GM19043 (cell line): ENCODE measurements at regions not wholly inside any gene's neighbourhood (a gene's known extent, or its start where the extent isn't known, plus 50 kb on each side); places are given as distances from the start of the nearest gene placed in this dataset.

Source experiments
- ATAC-seq: cut with Tn5 transposase; IDR thresholded peaks from one replicate; pipeline ENCODE4 v1.9.1; 2021; ENCODE audit warnings: low read depth; ENCODE audit not compliant: unreplicated experiment

GRCh38 chr6:26195924-26196845 lies 109.0 kb downstream of the HFE start:
- ATAC-seq, result no peak

DNA sequence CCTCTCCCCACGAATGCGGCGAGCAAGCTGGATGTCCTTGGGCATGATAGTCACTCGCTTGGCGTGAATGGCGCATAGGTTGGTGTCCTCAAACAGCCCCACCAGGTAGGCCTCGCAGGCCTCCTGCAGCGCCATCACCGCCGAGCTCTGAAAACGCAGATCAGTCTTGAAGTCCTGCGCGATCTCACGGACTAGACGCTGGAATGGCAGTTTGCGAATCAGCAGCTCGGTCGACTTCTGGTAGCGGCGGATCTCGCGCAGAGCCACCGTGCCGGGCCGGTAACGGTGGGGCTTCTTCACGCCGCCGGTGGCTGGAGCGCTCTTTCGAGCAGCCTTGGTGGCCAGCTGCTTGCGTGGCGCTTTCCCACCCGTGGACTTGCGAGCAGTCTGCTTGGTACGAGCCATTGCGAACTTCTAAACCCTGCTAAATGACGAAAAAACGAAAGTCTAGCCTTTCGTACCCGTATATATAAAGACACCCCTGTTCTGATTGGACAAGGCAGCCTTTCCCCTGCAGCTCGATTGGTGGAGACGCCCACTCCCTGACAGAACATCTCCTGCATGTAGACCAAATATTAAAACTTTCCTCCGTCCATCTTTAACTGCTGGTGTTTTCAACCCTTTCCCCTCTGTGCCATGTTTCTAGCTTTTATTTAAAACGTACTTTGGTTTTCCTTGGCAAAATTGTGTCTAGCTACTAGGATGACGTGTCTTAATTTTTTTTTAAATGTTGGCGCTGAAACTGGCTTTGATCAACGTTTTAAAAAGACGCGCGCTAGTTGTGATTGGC lies 109.8 kb downstream of the HFE start:
- peak; percentile 38 for ATAC-seq

- ATAC-seq, result no peak
Measured at GRCh38 chr6:26197636-26197932, 110.4 kb downstream of the HFE start.

- ATAC-seq, result no peak
Measured at GRCh38 chr6:26197933-26198721, 110.9 kb downstream of the HFE start.

DNA sequence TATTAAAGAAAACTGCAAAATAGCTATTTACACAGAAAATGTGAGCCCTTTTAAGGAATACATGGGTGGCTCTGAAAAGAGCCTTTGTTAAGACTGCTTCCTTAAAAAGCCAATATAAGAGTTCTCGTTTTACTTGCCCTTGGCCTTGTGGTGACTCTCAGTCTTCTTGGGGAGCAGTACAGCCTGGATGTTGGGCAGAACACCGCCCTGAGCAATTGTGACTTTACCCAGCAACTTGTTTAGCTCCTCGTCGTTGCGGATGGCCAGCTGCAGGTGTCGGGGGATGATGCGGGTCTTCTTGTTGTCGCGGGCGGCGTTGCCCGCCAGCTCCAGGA lies 111.5 kb downstream of the HFE start:
- peak; percentile 8 for ATAC-seq

DNA sequence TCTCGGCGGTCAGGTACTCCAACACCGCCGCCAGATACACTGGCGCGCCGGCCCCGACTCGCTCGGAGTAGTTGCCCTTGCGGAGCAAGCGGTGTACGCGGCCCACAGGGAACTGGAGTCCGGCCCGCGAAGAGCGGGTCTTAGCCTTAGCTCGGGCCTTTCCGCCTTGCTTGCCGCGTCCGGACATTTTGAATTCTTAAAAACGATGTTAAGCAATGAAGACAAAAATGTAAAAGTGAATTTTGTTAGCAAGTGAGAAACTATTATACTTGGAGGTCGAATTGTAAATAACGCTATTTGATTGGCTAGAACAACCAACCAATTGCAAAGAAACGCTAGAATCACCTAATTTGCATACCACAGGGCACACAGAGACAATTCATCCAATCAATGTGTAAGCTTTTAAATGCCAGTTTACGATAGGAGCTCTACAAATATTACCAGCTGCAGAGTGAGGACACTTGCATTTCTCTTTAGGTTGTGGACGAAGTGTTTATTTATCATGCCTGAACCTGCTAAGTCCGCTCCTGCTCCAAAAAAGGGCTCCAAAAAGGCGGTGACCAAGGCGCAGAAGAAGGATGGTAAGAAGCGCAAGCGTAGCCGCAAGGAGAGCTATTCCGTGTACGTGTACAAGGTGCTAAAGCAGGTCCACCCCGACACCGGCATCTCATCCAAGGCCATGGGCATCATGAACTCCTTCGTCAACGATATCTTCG lies 112.0 kb downstream of the HFE start:
- ATAC-seq, result peak; percentile 51

GRCh38 chr6:26199773-26200764 lies 112.8 kb downstream of the HFE start:
- no peak for ATAC-seq

GRCh38 chr6:26200918-26201721 lies 113.9 kb downstream of the HFE start:
- no peak for ATAC-seq

- ATAC-seq, result no peak
Measured at GRCh38 chr6:26202201-26202611, 115.0 kb downstream of the HFE start.

GRCh38 chr6:26202811-26203583 lies 115.8 kb downstream of the HFE start:
- ATAC-seq, result no peak

- ATAC-seq, result peak; percentile 41
Measured at GRCh38 chr6:26204332-26205160, 117.3 kb downstream of the HFE start.

DNA sequence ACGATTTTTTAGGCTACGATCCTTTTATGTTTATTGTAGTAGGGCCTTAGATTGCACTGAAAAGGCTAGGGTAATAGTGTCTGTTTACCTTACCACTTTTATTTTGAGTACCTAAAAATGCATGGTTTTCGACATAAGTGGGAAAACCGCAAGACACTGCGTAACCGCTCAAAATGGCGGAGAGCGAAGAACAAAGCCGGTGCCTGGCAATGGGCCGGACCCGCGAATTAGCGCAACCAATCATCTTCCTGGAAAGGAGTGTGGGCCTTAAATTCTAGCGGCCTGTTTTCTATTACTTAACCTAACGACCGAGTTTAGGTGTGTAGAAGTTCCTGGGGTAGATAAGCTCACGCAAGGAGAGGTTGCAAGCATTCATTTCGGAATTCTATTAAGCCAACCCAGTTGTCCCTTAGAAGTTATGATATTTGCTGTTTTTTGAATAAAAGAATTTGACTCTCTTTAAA lies 118.0 kb downstream of the HFE start:
- peak; percentile 44 for ATAC-seq

DNA sequence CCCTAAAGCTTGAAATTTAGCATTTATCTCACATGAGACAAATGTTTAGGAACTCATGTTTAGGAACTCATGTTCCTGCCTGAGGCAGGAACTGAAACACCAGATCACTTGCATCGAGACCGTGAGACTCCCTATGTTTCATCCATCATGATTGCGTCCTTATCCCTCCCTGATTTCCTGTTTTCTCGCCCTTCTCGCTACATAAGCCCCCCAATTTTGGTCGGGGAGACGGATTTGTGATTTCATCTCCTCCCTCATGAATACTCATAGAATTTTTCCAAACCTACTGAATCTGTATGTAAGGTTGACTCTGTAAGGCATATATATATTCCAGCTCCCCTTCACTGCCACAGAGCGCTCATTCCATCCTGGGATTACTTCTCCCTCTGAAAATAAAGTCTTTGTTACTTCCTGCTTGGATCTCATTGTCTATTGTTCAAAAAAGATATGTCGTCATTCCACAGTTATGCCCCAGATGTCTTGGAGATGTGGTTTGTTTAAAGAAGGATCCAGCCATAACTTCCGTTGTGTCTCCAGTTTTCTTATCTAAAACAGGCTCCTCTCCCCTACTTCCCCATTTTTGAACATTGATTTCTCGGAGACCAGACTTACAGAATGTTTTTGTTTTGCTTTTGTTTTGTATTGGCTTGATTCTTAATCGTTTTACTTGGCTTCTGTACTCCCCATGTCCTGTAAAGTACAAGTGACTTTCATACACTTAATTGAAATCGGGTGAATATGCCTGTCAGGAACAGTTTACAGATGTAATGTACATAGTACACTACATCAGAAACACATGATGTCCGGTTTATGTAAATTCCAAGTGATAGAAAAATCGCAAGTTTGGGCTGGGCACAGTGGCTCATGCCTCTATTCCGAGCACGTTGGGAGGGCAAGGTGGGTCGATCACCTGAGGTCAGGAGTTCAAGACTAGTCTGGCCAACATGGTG lies 118.7 kb downstream of the HFE start:
- no peak for ATAC-seq

DNA sequence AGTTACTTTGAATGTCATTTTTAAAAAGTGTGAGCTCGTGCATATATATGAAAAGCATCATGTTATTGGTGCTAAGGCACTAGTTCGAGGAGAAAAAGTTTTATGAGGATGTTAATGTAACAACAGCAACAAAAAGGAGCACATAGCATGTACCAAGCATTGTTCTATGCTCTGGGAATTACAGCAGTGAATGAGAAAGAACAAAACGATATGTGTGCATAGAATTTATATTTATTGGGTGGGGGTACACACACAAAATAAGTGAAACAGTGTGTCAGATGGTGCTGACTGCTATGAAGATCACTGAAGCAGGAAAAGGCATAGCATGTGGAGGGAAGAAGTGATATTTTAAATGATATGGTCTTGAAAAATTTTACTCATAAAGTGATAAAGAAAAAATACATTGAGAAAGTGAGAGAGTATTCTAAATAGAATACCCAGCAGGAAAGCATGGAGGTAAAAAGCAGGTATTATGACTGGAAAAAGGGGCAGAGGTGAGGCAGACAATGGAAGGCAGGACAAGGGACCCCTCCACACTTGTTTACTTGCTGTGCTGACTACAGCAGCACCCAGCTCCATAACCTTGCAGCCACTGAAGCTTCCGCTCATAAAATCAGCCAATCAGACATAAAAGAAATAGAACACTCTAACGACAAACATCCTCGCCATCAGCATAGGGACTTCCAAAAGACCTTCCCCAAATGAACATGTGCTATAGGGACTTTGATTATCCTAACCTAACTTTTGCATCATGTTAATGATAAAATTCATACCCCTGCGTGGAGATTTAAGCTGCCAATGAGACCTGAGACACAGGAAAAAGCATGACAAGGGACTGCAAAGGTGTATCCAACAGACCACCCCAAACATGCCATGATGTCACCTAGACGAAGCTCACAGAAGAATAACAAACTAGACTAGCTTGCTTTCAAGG lies 119.9 kb downstream of the HFE start:
- no peak for ATAC-seq

DNA sequence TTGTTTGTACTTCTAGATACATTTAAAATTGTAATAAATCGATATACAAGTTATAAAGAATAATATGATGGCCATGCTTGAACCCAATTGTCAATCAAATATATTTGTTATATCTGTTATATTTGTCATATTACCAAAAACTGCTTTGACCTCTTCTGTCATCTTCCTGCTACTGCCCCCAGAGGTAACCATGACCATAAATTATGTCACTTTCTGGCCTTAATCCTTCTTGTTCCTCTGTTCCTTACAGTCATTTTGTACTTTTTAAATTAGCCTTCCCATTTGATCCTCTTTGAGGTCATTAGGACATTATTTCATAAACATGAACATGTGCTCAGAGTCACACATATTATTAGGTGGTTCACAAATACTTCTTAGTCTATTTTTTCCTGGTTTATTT lies 124.7 kb downstream of the HFE start:
- no peak for ATAC-seq
